HuH-7.5 (cell line): ENCODE measurements at regions not wholly inside any gene's neighbourhood (a gene's known extent, or its start where the extent isn't known, plus 50 kb on each side); places are given as distances from the start of the nearest gene placed in this dataset.

Experiments
- DNase-seq: peaks from one replicate; pipeline ENCODE4 v3.0.0; 2011; ENCODE audit warnings: low spot score

DNA sequence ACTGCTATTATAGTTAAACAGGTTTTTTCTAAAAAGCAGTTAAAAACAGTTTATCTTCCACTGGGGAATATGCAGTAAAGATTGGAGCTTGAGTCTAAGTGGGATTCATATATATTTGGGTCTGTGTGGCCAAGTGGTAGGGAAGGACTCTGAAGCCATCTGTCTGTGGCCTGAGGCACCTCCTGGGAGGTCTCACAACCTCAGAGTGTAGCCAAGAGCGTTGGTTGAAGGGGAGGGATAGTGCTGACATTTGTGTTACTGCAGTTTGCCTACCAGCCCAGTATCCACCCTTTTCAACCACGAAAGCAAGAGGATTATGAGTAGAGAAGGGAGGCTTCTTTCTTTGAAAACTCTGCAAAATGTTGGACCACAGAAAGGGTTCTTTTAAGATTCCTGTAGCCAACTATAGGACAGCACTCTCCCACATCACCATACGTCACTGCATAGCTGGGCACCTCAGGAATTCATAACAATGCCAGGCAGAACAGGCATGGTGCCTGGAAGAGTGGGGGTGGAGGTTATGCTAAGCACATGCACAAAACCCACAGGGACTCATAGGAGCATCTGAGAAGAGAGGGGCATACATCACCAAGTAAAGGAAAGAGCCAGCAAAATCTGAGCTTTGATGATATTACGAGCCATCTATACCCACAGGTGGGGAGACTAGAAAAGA lies 90.5 kb upstream of the HEY2 start:
- DNase-seq = no peak

DNA sequence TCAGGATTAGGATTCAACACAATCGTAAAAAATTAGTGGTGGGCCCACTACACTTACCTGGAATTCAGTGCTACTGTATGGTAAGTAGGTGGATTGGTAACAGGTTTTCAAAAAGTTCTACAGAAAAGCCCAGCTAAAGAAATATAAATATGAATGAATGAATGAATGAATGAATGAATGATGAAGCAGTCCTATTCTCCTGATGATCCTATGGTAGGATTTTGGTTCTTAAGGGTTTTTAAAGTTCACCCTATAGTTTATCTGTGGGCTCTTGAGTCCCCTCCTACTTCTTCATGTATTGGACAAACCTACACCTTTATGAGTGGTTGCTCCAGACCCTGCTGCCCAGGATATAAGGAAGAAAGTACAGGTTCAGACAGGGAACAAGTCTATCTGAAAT lies 89.5 kb upstream of the HEY2 start:
- no peak for DNase-seq

DNA sequence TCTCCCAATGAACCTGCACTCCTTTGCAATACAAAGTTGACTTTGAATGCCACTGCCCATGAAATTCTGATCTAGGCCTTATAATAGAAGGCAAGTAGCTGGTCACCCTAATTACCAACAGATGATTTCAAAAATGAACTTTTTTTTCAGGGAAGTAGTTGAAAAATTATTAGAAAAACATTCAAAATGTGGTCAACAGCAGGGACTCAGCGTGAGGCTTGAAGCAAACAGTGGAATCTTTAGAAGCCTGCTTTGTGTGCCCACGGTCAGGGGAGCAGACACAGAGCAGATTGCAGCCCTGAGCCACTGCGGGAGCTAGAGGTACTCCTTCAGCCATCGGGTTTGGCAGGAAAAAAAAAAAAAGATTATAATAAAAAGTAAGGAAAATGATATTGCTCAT lies 87.1 kb upstream of the HEY2 start:
- no peak for DNase-seq

DNA sequence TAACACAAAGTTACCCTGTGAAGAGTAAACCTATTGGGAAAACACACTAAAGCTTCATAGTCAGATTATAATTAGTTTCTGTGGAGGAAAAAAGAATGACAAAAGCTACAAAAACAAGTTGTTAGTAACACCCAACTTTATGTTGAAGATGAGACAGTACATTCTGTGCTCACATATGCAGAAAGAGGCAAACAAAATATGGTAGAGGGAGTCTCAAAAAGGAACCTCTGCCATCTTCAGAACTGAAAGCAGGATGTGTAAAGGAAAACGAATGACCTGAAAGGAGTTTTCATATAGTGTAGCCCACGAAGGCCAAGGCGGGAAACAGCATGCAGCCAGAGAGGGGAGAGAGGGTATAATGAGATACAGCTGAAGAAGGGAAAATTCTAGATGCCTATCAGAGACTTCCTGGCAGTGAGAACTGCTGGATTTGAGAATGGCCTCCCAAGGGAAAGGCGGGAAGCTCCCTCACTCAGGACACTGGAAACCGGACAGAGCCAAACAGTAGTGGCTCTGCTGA lies 84.1 kb upstream of the HEY2 start:
- no peak for DNase-seq

DNA sequence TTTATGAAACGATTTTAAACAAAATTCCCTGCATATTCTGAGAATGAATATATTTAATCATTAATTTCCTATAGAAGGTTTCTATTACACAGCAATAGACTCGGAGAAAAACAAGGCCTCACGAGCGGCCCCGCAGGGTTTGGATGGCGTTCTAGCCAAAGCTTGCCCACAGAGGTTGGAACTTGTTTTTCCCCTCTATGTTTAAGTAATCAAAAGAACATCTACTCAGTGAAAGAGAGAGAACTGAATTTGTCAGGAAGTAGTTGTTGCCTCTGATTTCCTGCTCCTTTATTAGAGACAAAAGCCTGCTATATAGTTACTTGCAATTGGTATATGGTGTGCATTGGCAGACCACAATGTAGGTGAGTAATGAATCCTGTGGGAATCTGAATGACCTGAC lies 82.1 kb upstream of the HEY2 start:
- DNase-seq = no peak

DNA sequence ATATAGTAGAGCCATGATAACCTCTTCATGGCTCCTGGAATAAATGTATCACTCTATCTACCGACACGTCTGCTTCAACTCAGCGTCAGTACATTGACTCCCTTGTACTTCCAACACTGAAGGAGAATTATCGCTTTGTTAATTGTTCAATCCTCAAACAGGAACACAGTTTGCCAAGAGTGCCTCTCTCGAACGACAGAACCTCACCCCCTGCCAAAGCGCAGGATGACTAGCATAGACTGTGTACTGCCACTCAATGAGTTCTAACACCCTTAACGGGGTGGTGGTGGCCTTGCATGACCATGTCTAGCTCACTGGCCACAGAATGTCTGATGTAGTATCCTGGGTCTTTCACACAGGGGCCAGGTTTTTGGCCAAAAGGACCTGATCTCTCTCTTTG lies 81.4 kb upstream of the HEY2 start:
- DNase-seq = no peak

DNA sequence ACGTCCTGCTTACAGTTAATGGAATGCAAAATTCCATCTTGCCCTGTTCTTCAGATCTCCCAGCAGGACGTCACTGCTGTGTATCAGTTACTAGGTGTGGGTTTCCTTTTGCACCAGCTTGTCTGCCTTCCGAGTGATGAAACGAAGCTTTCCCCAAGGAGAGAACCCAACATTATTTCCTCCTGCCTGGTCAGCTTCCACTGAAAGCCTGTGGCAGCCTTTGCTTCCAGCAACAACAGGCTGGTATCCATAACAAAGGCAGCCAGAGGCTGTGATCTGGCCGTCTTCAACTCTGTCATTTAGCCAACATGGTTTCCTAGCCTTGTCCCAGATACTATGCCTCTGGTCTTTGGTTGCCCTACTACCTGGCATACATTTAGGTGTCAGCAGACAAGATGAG lies 78.9 kb upstream of the HEY2 start:
- DNase-seq = no peak

DNA sequence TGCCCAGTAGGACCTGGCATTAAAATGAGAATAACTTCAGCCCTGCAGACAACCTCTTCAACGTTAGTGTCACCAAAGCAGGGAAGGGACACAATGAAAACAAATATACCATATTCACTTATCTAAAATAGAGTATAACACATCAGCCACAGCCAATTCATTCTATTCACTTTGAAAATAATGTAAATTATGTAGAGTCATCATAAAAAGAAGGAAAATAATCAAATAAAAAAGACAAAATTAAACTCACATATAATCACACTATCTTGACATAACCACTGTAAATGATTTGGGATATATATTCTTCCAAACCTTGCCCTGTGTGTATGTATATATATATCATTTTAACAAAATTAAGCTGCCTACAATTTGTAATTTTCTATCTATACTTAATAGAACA lies 78.1 kb upstream of the HEY2 start:
- DNase-seq = no peak

DNA sequence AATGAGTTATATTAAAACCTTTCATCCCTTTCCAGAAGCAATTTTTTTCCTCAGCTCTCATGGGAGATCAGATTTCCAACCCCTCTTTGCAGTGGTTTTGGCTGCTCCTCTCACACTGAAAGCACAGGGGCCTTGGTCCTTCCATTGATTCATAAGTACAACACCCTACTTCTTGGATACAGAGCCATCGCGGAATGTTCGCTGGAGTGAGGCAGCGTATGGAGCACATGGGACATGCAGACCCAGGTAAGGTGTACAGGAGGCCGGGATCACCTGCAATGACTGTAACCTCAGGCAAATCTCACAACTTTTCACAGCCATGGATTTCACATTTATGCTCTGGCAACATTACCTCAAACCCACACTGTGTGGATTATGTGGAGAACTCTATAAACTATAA lies 75.2 kb upstream of the HEY2 start:
- DNase-seq = no peak

DNA sequence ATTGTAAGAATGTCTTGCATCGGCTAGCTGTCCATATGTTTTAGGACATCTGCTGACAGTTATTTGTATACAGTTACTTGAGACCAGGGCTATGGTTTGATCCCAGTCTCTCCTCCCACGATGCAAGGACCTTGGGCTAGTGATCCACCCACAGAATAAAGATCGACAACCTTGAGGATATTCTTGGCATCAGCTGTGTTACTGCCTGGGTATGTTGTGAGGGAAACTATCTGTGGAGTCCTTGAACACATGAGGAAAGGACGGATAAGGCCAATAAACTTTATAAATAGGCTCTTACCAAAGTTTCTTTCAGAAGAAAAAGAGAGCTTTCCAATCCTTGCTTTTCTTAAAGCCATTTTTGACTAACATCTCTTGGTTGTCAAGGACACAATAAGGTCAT lies 70.8 kb upstream of the HEY2 start:
- no peak for DNase-seq

DNA sequence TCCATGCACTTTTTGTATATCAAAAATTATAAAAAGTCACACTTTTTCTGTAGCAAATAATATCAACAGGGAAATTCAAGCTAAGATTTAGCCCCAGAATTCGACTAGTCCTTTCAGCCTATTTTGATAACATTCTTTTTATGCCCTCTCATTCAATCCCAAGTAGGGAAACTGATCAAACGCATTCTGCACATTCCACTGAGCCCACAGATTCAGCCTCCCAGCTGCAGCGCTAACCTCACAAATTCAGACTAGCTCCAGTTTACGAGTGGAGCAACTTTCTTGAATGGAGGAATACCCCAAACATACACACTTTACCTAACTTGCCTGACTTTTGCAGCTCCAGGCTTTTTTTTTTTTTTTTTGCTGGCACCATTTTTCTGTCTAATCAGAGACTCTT lies 70.3 kb upstream of the HEY2 start:
- DNase-seq = no peak

DNA sequence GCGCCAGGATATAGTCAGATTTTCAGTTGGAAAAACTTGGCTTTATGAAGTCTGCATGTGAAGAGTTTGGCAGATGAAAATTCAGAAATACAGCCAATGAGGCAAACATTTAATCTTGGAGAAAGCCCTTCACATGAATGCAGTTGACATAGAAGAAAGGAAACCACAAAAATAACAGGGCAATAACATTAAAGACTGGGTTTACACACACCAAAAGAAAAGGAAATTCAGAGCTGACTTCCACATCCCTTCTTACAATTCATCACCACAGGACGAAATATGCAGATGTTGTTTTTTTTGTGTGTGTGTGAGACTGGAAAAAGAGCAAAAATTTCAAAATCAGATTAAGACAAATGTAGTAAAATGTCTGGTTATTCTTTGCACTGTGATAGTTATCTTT lies 69.8 kb upstream of the HEY2 start:
- DNase-seq = no peak

DNA sequence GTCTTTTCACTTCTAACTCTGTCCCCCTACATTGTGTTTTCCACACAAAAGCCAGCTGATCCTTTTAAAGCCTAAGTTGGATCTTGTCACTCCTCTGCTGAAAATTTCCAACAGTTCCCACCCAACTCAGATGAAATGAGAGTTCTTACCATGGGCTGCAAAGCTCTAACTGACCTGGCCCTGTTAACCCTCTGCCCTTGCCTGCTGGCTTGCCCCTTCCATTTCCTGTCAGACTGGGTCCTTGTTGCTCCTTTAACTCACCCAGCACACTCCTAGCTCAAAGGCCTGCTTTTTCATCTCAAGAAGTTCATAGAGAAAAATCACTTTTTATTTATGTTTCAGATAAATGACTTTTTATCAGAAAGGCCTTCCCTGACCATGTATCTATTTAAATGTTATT lies 66.5 kb upstream of the HEY2 start:
- DNase-seq = no peak

DNA sequence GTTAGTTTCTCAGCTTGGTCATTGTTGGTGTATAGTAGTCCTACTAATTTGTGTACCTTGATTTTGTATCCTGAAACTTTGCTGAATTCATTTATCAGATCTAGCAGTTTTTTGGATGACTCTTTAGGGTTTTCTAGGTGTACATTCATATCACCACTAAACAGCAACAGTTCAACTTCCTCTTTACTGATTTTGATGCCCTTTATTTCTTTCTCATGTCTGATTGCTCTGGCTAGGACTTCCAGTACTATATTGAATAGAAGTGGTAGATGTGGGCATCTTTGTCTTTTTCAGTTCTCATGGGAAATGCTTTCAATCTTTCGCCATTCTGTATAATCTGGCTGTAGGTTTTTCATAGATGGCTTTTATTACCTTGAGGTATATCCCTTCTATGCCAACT lies 61.3 kb upstream of the HEY2 start:
- DNase-seq = no peak

DNA sequence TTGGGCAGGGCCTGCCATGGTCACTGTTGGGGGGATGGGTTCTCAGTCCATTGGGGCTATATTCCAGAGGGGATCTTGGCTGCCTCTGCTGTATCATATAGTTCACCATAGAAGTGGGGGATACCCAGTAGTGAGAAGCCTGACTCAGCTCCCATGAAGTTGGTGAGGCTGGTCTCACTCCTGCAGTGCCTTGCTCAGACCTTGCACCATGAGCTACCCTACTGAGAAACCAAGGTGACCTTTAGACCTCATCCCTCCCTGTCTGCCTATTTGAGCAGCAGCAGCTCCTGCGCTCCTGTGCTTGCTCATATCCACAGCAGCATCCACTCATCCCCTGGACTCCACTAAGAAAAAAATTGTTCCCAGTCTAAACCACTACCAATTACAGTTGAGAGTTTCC lies 56.0 kb upstream of the HEY2 start:
- DNase-seq = no peak

DNA sequence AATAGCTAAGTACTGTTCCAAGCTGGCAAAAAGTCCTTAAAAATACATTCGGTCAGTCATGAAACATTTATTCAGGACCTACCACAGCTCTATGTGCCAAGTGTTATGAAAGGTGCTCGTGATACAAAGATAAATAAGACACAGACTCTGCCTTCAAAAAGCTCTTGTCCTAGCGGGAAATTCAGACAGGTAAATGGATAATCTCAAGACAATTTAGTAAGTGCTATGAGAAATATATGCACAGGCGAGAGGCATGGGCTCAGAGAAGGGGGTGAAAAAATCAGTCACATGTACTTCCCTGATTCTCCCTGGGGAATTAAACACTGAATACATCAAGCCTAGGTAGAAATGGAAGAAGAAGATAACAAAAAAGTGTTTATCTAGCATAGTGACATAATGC lies 49.8 kb upstream of the HEY2 start:
- DNase-seq = no peak
